Ovary (tissue), 3 donors: ENCODE measurements at regions not wholly inside any gene's neighbourhood (a gene's known extent, or its start where the extent isn't known, plus 50 kb on each side); places are given as distances from the start of the nearest gene placed in this dataset.

Experiments used
- CTCF ChIP-seq, 3 donors: fragments of 450-650 bp in 2 of 3; fragments of 200-600 bp in 1 of 3; IDR thresholded peaks; one replicate each; pipeline versions ENCODE4 v1.5.1 to v1.8.0; 2016 to 2022; ENCODE audit warnings: antibody characterized with exemption in 3 of 3, mild to moderate bottlenecking in 1 of 3
- EP300 ChIP-seq: sonication (generic); formaldehyde crosslinking; IDR thresholded peaks from one replicate; pipeline ENCODE4 v1.6.1; 2017; ENCODE audit warnings: antibody characterized with exemption
- POLR2A ChIP-seq: fragments of 450-650 bp; IDR thresholded peaks from one replicate; pipeline ENCODE4 v1.6.1; 2017; ENCODE audit warnings: antibody characterized with exemption, mild to moderate bottlenecking, moderate library complexity
- donor health status: DM: no; HTN: no; CAD: no.

GRCh38 chr9:75623462-75623861 lies 267.0 kb upstream of the PCSK5 start:
- TF ChIP-seq CTCF (IDR thresholded peaks at IDR 0.05) (no peak), POLR2A (no peak), EP300 (no peak)
